Activated B cell treated with CpG ODN at 0.5 μM for 24 hours (primary cell): ENCODE measurements at regions not wholly inside any gene's neighbourhood (a gene's known extent, or its start where the extent isn't known, plus 50 kb on each side); places are given as distances from the start of the nearest gene placed in this dataset.

Experiments used
- ATAC-seq: fragments of 200-7000 bp; cut with Tn5 transposase; one replicate; pipeline ENCODE4 v1.10.0; 2021; ENCODE audit warnings: low read depth, mild to moderate bottlenecking, moderate library complexity
- CTCF ChIA-PET: fragments of 350-600 bp; sonication (Branson Sonifier 250); formaldehyde crosslinking; loops from one replicate; lab custom pipeline; 2021; ENCODE audit warnings: antibody characterized with exemption; lab: Charles Lee
- POLR2A ChIA-PET: fragments of 350-600 bp; sonication (Branson Sonifier 250); formaldehyde crosslinking; loops from one replicate; lab custom pipeline; 2021; ENCODE audit warnings: antibody characterized with exemption; lab: Charles Lee
- DNase-seq: peaks from one replicate; pipeline ENCODE4 v3.0.0; 2022
- H3K27ac Mint-ChIP-seq: one replicate; pipeline ENCODE4 v1.8.0; 2020; ENCODE audit warnings: mixed read lengths
- H3K27me3 Mint-ChIP-seq: one replicate; pipeline ENCODE4 v1.8.0; 2021; ENCODE audit warnings: mixed read lengths
- H3K36me3 Mint-ChIP-seq: one replicate; pipeline ENCODE4 v1.8.0; 2021; ENCODE audit warnings: low read depth, mixed read lengths
- H3K4me1 Mint-ChIP-seq: one replicate; pipeline ENCODE4 v1.8.0; 2021; ENCODE audit warnings: mixed read lengths
- H3K4me3 Mint-ChIP-seq: one replicate; pipeline ENCODE4 v1.8.0; 2020; ENCODE audit warnings: mild to moderate bottlenecking, mixed read lengths
- H3K9me3 Mint-ChIP-seq: one replicate; pipeline ENCODE4 v1.8.0; 2020; ENCODE audit warnings: mixed read lengths
- CTCF ChIP-seq: fragments of 200-600 bp; IDR thresholded peaks from one replicate; pipeline ENCODE4 v1.8.0; 2022; ENCODE audit warnings: antibody characterized with exemption, mild to moderate bottlenecking
- intact Hi-C: fragments of 100-400 bp; cut with micrococcal nuclease; formaldehyde crosslinking; loops from one replicate; pipeline ENCODE4 v1.15.1; 2024

- no peaks in the 10 kb centered on the region for H3K4me1 Mint-ChIP-seq
Measured at GRCh38 chr5:114898602-114899001, 271.1 kb downstream of the TRIM36 start.

GRCh38 chr5:114883675-114884074 is 286.0 kb downstream of the TRIM36 start:
- ChIA-PET CTCF (no interaction called here), POLR2A (no interaction called here)
- H3K27ac Mint-ChIP-seq: no peak overlapping the region
- no peaks in the 10 kb centered on the region for H3K9me3 Mint-ChIP-seq
- DNase-seq: no peak
- H3K4me1 Mint-ChIP-seq: no peaks in the 10 kb centered on the region
- TF ChIP-seq CTCF: no peak
- no peak for ATAC-seq
- no peaks in the 10 kb centered on the region for H3K27me3 Mint-ChIP-seq
- H3K4me3 Mint-ChIP-seq: no peak overlapping the region
- H3K36me3 Mint-ChIP-seq: no peaks in the 10 kb centered on the region
- intact Hi-C loops: no loop called here

More at GRCh38 chr5:114898602-114899001, 271.1 kb downstream of the TRIM36 start:
- DNase-seq (no peak), ATAC-seq (no peak)
- ChIA-PET CTCF (no interaction called here), POLR2A (no interaction called here)
- no peak for TF ChIP-seq CTCF
- H3K27me3 Mint-ChIP-seq: no peaks in the 10 kb centered on the region
- no peak overlapping the region for H3K27ac Mint-ChIP-seq
- H3K36me3 Mint-ChIP-seq: no peaks in the 10 kb centered on the region
- intact Hi-C loops: loop anchor here (1.0 to 5.0 kb wide), 2 partner anchors 134 to 348 kb away; no protein-coding TSS in a partner anchor
- no peaks in the 10 kb centered on the region for H3K9me3 Mint-ChIP-seq
- no peak overlapping the region for H3K4me3 Mint-ChIP-seq

GRCh38 chr5:114859438-114859735 is 310.3 kb downstream of the TRIM36 start:
- Mint-ChIP-seq H3K36me3 (no peaks in the 10 kb centered on the region), H3K4me3 (no peak overlapping the region), H3K9me3 (no peaks in the 10 kb centered on the region), H3K27ac (no peak overlapping the region), H3K27me3 (no peaks in the 10 kb centered on the region), H3K4me1 (no peaks in the 10 kb centered on the region)
- ATAC-seq (no peak), DNase-seq (no peak)
- intact Hi-C loops: no loop called here
- CTCF ChIA-PET: no interaction called here
- TF ChIP-seq CTCF: no peak
- POLR2A ChIA-PET: no interaction called here

GRCh38 chr5:114858665-114859437 is 310.9 kb downstream of the TRIM36 start:
- intact Hi-C loops: no loop called here
- H3K27ac Mint-ChIP-seq: no peak overlapping the region

More at GRCh38 chr5:114858665-114859437, 310.9 kb downstream of the TRIM36 start:
- no peak for TF ChIP-seq CTCF
- no peaks in the 10 kb centered on the region for H3K27me3 Mint-ChIP-seq
- no peak for DNase-seq
- no peaks in the 10 kb centered on the region for H3K36me3 Mint-ChIP-seq
- no peaks in the 10 kb centered on the region for H3K4me1 Mint-ChIP-seq
- H3K4me3 Mint-ChIP-seq: no peak overlapping the region
- ChIA-PET CTCF (no interaction called here), POLR2A (no interaction called here)
- H3K9me3 Mint-ChIP-seq: no peaks in the 10 kb centered on the region
- no peak for ATAC-seq
